SW 1271 (cell line): ENCODE measurements at regions not wholly inside any gene's neighbourhood (a gene's known extent, or its start where the extent isn't known, plus 50 kb on each side); places are given as distances from the start of the nearest gene placed in this dataset.
"Not testable (repeated sequence)": the region's sequence is repeated elsewhere in the genome, so short reads cannot be mapped to it uniquely, and the experiment has no call there.

ENCODE experiments used
- DNase-seq, 2 experiments: peaks; one replicate each; lab custom pipeline; 2025; lab: John Stamatoyannopoulos, UW

DNA sequence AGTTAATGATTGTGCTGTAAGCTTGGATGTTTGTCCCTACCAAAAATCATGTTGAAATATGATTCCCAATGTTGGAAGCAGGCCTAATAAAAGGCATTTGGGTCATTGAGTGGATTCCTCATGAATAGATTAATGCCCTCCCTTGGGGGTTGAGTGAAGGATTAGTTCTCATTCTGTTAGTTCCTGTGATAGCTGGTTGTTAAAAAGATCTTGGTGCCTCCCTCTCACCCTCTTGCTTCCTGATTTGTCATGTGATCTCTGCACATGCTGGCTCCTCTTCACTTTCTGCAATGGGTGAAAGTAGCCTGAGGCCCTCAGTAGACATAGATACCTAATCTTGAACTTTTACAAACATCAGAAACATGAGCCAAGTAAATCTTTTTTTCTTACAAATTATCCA lies 115.6 kb upstream of the HCRTR2 start:
- DNase-seq, result no peak

DNA sequence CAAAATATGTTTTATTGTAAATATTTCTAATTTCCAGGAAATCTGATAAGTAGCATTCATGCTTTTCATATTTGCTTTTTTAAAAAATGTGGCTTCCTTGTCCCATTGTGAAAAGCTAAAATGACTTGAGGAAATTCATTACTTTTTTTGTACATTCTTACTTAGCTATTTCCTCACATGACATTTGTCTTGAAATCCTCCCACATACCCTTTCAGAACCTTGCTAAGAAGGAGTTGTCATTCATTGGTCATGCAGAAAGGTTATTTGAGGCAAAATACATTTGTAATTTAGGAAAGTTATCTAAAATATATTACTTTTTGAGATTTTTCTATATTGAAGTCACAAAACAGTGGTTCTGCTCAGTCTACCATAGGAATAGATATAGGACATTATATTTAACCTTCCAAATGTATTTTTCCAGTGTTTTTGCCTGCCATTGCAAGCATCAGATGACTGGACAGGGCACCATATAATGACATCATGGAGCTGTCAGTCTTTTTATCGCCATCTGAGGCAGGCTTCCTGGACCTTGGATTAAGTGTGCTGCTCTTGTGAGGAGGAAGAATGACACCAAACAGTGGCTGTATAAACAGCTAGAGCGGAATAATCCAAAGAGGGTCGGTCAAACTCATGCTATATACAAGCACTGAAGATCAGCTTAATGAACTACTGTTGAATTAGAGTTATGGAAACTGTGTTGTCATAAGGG lies 109.4 kb upstream of the HCRTR2 start:
- no peak for DNase-seq

DNA sequence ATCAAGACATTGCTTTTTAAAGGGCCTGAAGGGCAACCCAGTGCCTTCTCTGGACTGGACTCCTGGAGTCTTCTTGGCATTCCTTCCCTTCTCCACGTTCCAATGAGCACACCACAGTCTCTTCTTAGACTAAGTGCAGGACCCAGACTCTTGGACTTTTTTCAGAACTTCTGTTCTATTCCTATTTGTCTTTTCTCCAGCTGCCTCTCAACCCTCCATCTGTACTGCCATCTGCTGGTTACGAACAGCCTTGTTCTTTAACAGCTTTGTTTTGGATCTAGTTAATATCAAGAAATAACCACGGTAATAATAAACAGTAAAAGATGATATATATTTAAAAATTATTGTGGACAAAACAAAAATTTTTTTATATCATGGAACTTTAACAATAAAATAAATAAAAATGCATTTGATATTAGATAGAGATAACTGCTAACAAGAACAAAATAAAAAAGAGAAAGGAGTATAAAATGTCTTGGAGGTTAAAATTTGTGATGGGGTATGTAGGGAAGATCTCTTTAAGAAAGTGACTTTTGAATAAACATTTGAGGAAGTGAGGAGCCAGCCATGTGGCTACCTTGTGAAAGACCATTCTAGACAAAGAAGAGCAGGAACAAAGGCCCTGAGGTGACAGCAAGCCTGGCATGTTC lies 105.1 kb upstream of the HCRTR2 start:
- DNase-seq, result peak in 1 of 2 experiments; percentile 31

DNA sequence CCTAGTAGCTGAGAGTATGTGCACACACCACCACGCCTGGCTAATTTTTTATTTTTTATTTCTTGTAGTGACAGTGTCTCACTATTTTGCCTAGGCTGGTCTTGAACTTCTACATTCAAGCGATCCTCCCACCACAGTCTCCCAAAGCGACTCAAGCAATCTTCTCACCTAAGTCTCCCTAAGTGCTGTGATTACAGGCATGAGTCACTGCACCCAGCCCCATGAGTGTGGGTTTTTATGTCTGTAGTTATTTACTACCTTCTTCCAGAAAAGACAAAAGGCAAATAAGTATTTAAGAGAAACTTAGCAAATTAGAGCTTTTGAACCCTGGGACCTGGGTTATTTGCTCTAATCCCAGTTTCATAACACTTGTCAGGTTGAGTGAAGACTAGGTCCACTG lies 92.3 kb upstream of the HCRTR2 start:
- DNase-seq, result no peak

DNA sequence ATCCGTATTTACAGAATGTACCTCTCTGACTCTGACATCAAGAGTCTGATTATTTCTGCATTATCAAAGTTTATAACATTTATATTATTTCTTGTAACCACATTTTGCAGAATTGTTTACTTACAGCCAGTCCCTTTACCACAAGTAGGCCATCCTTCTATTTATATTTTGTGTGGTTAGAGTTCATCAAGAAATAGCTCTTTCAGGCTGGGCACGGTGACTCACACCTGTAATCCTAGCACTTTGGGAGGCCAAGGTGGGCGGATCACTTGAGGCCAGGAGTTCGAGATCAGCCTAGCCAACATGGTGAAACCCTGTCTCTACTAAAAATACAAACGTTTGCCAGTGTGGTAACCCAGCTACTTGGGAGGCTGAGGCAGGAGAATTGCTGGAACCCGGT lies 86.3 kb upstream of the HCRTR2 start:
- DNase-seq, result not testable (repeated sequence)

DNA sequence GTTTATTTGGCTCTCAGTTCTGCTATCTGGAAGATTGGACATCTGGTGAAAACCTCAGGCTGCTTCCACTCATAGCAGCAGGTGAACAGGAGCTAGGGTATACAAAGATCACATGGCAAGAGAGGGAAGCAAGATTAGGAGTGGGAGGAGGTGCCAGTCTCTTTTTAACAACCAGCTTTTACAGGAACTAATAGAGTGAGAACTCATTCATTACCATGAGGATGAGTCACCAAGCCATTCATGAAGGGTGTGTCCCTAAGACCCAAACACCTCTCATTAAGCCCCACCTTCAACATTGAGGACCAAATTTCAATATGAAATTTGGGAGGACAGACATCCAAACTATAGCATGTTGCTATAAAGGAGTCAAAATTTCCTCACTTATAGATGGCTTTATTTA lies 85.4 kb upstream of the HCRTR2 start:
- DNase-seq, result no peak

DNA sequence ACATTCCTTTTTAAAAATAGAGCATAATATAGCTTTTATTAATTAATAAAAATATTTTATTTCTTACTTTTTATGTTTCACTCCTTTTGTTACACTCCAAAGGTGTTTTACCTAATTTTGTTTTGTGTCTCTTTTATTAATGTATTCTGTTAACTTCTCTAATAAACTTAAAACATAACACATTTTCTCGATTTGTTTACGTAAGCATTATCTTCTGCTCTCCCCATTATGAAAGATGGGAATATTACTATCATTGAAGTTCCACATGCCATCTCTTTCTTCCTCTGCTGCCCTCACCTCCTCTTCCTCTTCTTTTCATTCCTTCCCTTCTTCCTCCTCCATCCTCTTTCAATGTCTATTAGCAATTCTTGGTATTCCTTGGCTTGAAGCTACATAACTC lies 85.0 kb upstream of the HCRTR2 start:
- no peak for DNase-seq

DNA sequence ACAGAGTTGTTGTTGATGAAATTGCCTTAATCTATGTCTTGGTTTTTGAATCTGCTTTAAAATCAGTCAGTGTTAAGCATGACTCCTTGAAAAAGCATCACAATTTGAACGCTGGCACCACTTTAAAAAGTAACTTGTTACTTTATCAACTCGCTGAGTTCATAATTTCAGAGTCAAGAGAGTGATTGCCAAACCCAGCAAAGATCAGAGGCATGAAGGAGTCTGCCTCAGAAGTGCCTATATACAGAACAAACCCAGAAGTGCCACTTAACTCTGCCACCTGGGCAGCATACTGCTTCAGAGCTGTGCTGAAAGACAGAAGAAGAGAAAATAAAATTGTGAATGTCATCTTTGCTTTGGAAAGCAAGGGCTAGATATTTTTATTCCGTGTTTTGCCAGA lies 73.6 kb upstream of the HCRTR2 start:
- DNase-seq, result no peak

DNA sequence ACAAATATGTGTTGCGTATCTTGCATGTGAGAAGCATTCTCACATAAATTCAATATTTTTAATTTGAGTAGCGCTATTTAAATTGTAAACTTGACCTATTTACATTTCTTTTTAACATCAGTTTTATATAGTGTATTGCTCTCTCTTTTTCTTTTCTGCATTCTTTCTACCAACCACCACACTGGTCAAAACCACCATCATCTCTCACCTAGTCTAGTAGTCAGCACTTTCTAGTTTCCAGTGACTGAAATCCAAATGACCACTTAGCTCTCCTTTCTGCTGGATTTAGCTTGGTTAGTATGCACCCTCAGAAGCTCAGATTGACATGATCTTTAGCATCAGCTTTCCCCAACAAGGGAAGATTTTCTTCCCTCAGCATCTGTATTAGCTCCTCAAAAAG lies 73.2 kb upstream of the HCRTR2 start:
- DNase-seq, result no peak

DNA sequence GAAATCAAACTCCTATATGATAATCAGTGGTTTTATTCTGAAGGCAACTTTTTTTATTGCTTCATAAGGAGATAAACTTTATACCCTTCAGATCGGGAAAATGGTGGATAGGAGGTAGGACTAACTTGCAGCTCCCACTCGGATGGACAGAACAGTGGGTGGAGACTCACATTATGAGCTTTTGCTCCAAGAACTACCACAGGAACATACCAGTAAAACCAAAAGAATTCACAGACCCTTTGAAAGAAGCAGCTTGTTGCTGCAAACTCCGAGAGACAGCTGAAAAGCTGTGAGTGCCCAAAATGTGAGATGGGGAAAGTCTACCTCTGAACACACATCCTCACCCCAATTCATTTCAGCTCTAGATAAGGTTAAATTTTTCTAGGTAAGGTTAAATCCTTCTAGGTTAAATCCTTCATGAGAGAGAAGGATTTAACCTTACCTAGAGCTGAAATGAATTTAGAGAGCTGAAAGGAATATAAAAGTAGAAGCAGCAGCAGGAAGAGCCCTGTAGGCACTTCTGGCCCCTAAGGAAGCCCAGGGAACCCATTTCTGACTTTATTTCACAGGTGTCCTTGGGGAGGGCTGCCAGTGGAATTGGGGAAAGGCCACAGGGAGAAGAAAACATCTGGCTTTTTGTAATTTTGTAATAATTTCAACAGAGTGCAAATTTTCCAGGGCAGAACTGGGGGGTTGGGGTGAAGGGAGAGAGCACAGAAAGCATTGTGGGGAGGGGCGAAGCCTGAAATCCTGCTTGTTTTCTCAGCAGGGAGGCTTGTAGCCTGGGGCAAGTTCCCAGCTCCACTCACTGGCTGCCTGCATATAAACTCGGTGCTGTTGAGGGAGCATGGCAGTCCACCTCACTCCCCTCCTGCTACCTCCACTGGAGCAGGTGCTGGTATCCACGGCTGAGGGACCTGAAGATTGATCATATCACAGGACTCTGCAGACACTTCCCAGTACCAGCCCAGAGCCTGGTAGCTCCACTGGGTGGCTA lies 65.9 kb upstream of the HCRTR2 start:
- no peak for DNase-seq

DNA sequence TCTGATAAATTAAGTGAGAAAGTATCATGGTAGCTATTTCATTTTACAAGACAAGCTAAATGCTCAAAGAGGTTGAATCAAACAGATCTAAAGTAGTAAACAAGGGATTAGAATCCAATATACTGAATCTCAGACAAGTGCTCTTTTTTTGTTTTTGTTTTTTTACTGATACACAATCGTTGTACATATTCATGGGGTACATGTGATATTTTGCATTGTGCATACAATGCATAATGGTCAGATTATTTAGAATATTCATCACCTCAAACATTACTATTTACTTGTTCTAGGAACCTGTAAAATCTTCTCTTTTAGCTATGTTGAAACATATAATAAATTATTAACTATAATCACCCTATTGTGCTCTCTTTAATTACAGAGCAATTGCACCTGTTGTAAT lies 57.0 kb upstream of the HCRTR2 start:
- DNase-seq, result no peak

DNA sequence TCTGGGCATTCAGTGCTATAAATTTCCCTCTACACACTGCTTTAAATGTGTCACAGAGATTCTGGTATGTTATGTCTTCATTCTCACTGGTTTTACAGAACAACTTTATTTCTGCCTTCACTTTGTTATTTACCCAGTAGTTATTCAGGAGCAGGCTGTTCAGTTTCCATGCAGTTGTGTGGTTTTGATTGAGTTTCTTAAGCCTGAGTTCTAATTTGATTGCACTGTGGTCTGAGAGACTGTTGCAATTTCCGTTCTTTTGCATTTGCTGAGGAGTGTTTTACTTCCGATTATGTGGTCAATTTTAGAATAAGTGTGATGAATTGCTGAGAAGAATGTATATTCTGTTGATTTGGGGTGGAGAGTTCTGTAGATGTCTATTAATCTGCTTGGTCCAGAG lies 50.1 kb upstream of the HCRTR2 start:
- DNase-seq, result not testable (repeated sequence)
